Suprapubic skin (tissue), 4 donors: ENCODE measurements at regions not wholly inside any gene's neighbourhood (a gene's known extent, or its start where the extent isn't known, plus 50 kb on each side); places are given as distances from the start of the nearest gene placed in this dataset.

Source experiments
- CTCF ChIP-seq, 2 donors: fragments of 200-600 bp in 1 of 2; fragments of 450-650 bp in 1 of 2; sonication (generic) in 1 of 2; IDR thresholded peaks; one replicate each; pipeline ENCODE4 v1.5.1; 2016 to 2019; ENCODE audit warnings: antibody characterized with exemption in 2 of 2, mild to moderate bottlenecking in 1 of 2, moderate library complexity in 1 of 2
- EP300 ChIP-seq: sonication (generic); formaldehyde crosslinking; IDR thresholded peaks from one replicate; pipeline ENCODE4 v1.6.1; 2017; ENCODE audit warnings: antibody characterized with exemption
- POLR2A ChIP-seq, 2 donors: fragments of 450-650 bp; IDR thresholded peaks; one replicate each; pipeline ENCODE4 v1.6.1; 2017; ENCODE audit warnings: antibody characterized with exemption in 2 of 2, mild to moderate bottlenecking in 2 of 2, moderate library complexity in 2 of 2
- POLR2AphosphoS5 ChIP-seq, 3 donors: sonication (generic); formaldehyde crosslinking; IDR thresholded peaks; one replicate each; pipeline ENCODE4 v1.6.1; 2017; ENCODE audit warnings: antibody characterized with exemption in 3 of 3

DNA sequence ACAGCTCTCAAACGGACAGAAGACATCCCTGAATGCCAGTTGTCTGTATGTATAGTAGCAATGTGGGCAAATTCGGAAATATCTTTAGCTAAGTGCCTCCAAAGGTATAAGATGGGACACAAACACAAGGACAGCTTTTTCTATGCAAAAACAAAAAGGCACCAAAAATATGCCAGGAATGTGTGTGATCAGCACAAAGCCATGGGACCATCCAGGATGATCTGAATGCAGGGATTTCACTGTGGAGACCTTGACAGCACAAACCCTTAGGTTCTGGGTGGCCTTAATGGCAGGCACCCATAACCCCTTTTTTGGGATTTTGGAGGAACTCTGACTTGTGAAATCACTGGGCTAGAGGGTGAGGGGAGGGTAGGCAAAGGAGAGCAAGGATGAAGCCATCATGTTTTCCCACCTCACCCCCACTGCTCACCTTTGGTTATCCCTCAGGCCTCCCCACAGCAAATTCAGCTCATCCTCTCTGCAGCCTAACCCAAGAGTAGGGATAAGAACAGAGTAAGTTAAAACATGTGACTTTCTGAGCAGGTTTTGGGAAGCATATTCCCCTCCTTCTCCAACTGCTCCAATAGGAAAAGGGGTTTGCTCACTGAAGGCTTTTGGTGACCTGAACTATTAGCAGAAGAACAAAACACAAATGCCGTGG, 154.6 kb downstream of the SNX19 start:
- no peak for TF ChIP-seq POLR2A (IDR thresholded peaks at IDR 0.05)
- TF ChIP-seq CTCF (IDR thresholded peaks at IDR 0.05): no peak
- TF ChIP-seq POLR2AphosphoS5 (IDR thresholded peaks at IDR 0.05): no peak
- TF ChIP-seq EP300: no peak
